H1 (cell line): ENCODE measurements at regions not wholly inside any gene's neighbourhood (a gene's known extent, or its start where the extent isn't known, plus 50 kb on each side); places are given as distances from the start of the nearest gene placed in this dataset.

ENCODE experiments used
- CTBP2 ChIP-seq: IDR thresholded peaks from 2 replicates; pipeline ENCODE4 v1.7.0; 2011; ENCODE audit warnings: borderline replicate concordance, mild to moderate bottlenecking, moderate library complexity, mixed read lengths, low read length; ENCODE audit not compliant: insufficient read depth, insufficient read length

- TF ChIP-seq CTBP2: no peak
These were observed 245.8 kb upstream of the SULF2 start (continued) for GRCh38 chr20:48031122-48031521.
